ENCODE measurements at regions not wholly inside any gene's neighbourhood (a gene's known extent, or its start where the extent isn't known, plus 50 kb on each side); places are given as distances from the start of the nearest gene placed in this dataset.
"Not testable (repeated sequence)": the region's sequence is repeated elsewhere in the genome, so short reads cannot be mapped to it uniquely, and the experiment has no call there.

GRCh38 chr20:16821211-16822089, 73.3 kb downstream of the OTOR start:
- 39% methylated on average over 10 of the region's 10 CpGs for WGBS
- Histone ChIP-seq H3K27me3 (ENCODE audit: control insufficient read depth, insufficient read depth) (no peaks in the 10 kb centered on the region), H3K27ac (ENCODE audit: low read length) (no peak overlapping the region), H3K4me1 (ENCODE audit: control insufficient read depth, insufficient read depth, low read length) (no peaks in the 10 kb centered on the region), H3K9me3 (ENCODE audit: control insufficient read depth, low read length) (no peaks in the 10 kb centered on the region), H3K4me3 (ENCODE audit: low read length) (no peak overlapping the region)
- intact Hi-C loops (cut with DNase I) = no loop called here
- DNase-seq = peak in 1 of 3 donors; percentile 30
- ATAC-seq = no peak

- H3K9me3 ChIP-seq (ENCODE audit: control insufficient read depth, low read length) = no peaks in the 10 kb centered on the region
- 72% methylated on average over 1 of the region's 1 CpG for WGBS
- no peaks in the 10 kb centered on the region for H3K4me1 ChIP-seq (ENCODE audit: control insufficient read depth, insufficient read depth, low read length)
- no peaks in the 10 kb centered on the region for H3K27me3 ChIP-seq (ENCODE audit: control insufficient read depth, insufficient read depth)
- no peak overlapping the region for H3K4me3 ChIP-seq (ENCODE audit: low read length)
- no peak for ATAC-seq
- H3K27ac ChIP-seq (ENCODE audit: low read length) = no peak overlapping the region
- intact Hi-C loops (cut with DNase I) = no loop called here
- no peak for DNase-seq
Observed at GRCh38 chr20:16824664-16825063, 76.5 kb downstream of the OTOR start.

- H3K27me3 ChIP-seq (ENCODE audit: control insufficient read depth, insufficient read depth) = no peaks in the 10 kb centered on the region
- H3K27ac ChIP-seq (ENCODE audit: low read length) = no peak overlapping the region
- H3K4me1 ChIP-seq (ENCODE audit: control insufficient read depth, insufficient read depth, low read length) = no peaks in the 10 kb centered on the region
- H3K9me3 ChIP-seq (ENCODE audit: control insufficient read depth, low read length) = no peaks in the 10 kb centered on the region
- DNase-seq = no peak
- H3K4me3 ChIP-seq (ENCODE audit: low read length) = no peak overlapping the region
- ATAC-seq = no peak
- intact Hi-C loops (cut with DNase I) = no loop called here
- 58% methylated on average over 4 of the region's 4 CpGs for WGBS
Observed at GRCh38 chr20:16828666-16829305, 80.6 kb downstream of the OTOR start.

- not testable (repeated sequence) for ATAC-seq; H3K27ac ChIP-seq (ENCODE audit: low read length)
Observed at GRCh38 chr20:16835690-16836089, 87.5 kb downstream of the OTOR start.

GRCh38 chr20:16842486-16843120, 94.4 kb downstream of the OTOR start:
- DNase-seq = no peak
- Histone ChIP-seq H3K4me1 (ENCODE audit: control insufficient read depth, insufficient read depth, low read length) (no peaks in the 10 kb centered on the region), H3K27ac (ENCODE audit: low read length) (no peak overlapping the region), H3K27me3 (ENCODE audit: control insufficient read depth, insufficient read depth) (no peaks in the 10 kb centered on the region), H3K9me3 (ENCODE audit: control insufficient read depth, low read length) (no peaks in the 10 kb centered on the region), H3K4me3 (ENCODE audit: low read length) (no peak overlapping the region)
- intact Hi-C loops (cut with DNase I) = no loop called here
- WGBS = 61% methylated on average over 2 of the region's 2 CpGs
- ATAC-seq = no peak

More at GRCh38 chr20:16835690-16836089, 87.5 kb downstream of the OTOR start:
- H3K27me3 ChIP-seq (ENCODE audit: control insufficient read depth, insufficient read depth); H3K9me3 ChIP-seq (ENCODE audit: control insufficient read depth, low read length); DNase-seq; H3K4me3 ChIP-seq (ENCODE audit: low read length); intact Hi-C loops (cut with DNase I); H3K4me1 ChIP-seq (ENCODE audit: control insufficient read depth, insufficient read depth, low read length): not testable (repeated sequence)

GRCh38 chr20:16844406-16844805, 96.2 kb downstream of the OTOR start:
- DNase-seq = no peak
- no peak for ATAC-seq
- 73% methylated on average over 1 of the region's 1 CpG for WGBS
- Histone ChIP-seq H3K27me3 (ENCODE audit: control insufficient read depth, insufficient read depth) (no peaks in the 10 kb centered on the region), H3K4me1 (ENCODE audit: control insufficient read depth, insufficient read depth, low read length) (no peaks in the 10 kb centered on the region), H3K27ac (ENCODE audit: low read length) (no peak overlapping the region), H3K4me3 (ENCODE audit: low read length) (no peak overlapping the region), H3K9me3 (ENCODE audit: control insufficient read depth, low read length) (no peaks in the 10 kb centered on the region)
- intact Hi-C loops (cut with DNase I) = no loop called here

GRCh38 chr20:16846006-16846405, 97.8 kb downstream of the OTOR start:
- H3K27ac ChIP-seq (ENCODE audit: low read length) = no peak overlapping the region
- no peaks in the 10 kb centered on the region for H3K27me3 ChIP-seq (ENCODE audit: control insufficient read depth, insufficient read depth)
- DNase-seq (no peak), ATAC-seq (no peak)
- 59% methylated on average over 1 of the region's 1 CpG for WGBS
- no peak overlapping the region for H3K4me3 ChIP-seq (ENCODE audit: low read length)
- no peaks in the 10 kb centered on the region for H3K9me3 ChIP-seq (ENCODE audit: control insufficient read depth, low read length)
- H3K4me1 ChIP-seq (ENCODE audit: control insufficient read depth, insufficient read depth, low read length) = no peaks in the 10 kb centered on the region
- intact Hi-C loops (cut with DNase I) = no loop called here

GRCh38 chr20:16848061-16848460, 99.9 kb downstream of the OTOR start:
- Histone ChIP-seq H3K4me3 (ENCODE audit: low read length) (no peak overlapping the region), H3K27me3 (ENCODE audit: control insufficient read depth, insufficient read depth) (no peaks in the 10 kb centered on the region), H3K4me1 (ENCODE audit: control insufficient read depth, insufficient read depth, low read length) (no peaks in the 10 kb centered on the region), H3K27ac (ENCODE audit: low read length) (no peak overlapping the region), H3K9me3 (ENCODE audit: control insufficient read depth, low read length) (no peaks in the 10 kb centered on the region)
- intact Hi-C loops (cut with DNase I) = no loop called here
- DNase-seq (no peak), ATAC-seq (no peak)

GRCh38 chr20:16848526-16848925, 100.4 kb downstream of the OTOR start:
- H3K4me3 ChIP-seq (ENCODE audit: low read length) = no peak overlapping the region
- no peak overlapping the region for H3K27ac ChIP-seq (ENCODE audit: low read length)
- no peaks in the 10 kb centered on the region for H3K4me1 ChIP-seq (ENCODE audit: control insufficient read depth, insufficient read depth, low read length)
- WGBS = 53% methylated on average over 1 of the region's 1 CpG
- H3K9me3 ChIP-seq (ENCODE audit: control insufficient read depth, low read length) = no peaks in the 10 kb centered on the region
- intact Hi-C loops (cut with DNase I) = no loop called here
- H3K27me3 ChIP-seq (ENCODE audit: control insufficient read depth, insufficient read depth) = no peaks in the 10 kb centered on the region
- ATAC-seq = no peak
- DNase-seq = no peak

GRCh38 chr20:16860914-16861313, 112.8 kb downstream of the OTOR start:
- WGBS = 79% methylated on average over 1 of the region's 1 CpG
- no peak overlapping the region for H3K27ac ChIP-seq (ENCODE audit: low read length)
- H3K9me3 ChIP-seq (ENCODE audit: control insufficient read depth, low read length) = no peaks in the 10 kb centered on the region
- H3K4me3 ChIP-seq (ENCODE audit: low read length) = no peak overlapping the region
- intact Hi-C loops (cut with DNase I) = no loop called here
- H3K4me1 ChIP-seq (ENCODE audit: control insufficient read depth, insufficient read depth, low read length) = no peaks in the 10 kb centered on the region
- no peaks in the 10 kb centered on the region for H3K27me3 ChIP-seq (ENCODE audit: control insufficient read depth, insufficient read depth)
- ATAC-seq (no peak), DNase-seq (no peak)

GRCh38 chr20:16861708-16862107, 113.5 kb downstream of the OTOR start:
- H3K9me3 ChIP-seq (ENCODE audit: control insufficient read depth, low read length) = no peaks in the 10 kb centered on the region
- H3K4me3 ChIP-seq (ENCODE audit: low read length) = no peak overlapping the region
- WGBS = 86% methylated on average over 5 of the region's 5 CpGs
- H3K27ac ChIP-seq (ENCODE audit: low read length) = no peak overlapping the region
- H3K27me3 ChIP-seq (ENCODE audit: control insufficient read depth, insufficient read depth) = no peaks in the 10 kb centered on the region
- DNase-seq (no peak), ATAC-seq (no peak)
- intact Hi-C loops (cut with DNase I) = no loop called here
- no peaks in the 10 kb centered on the region for H3K4me1 ChIP-seq (ENCODE audit: control insufficient read depth, insufficient read depth, low read length)
